GM20000 (cell line): ENCODE measurements at regions not wholly inside any gene's neighbourhood (a gene's known extent, or its start where the extent isn't known, plus 50 kb on each side); places are given as distances from the start of the nearest gene placed in this dataset.

Experiments
- DNase-seq: peaks from one replicate; pipeline ENCODE4 v3.0.0; 2012; ENCODE audit warnings: low spot score
- CTCF ChIP-seq: IDR thresholded peaks from 2 replicates; pipeline ENCODE4 v1.5.1; 2012; ENCODE audit warnings: mild to moderate bottlenecking, control low read depth; ENCODE audit errors: extremely low read depth, missing control alignments

- TF ChIP-seq CTCF = no peak
- no peak for DNase-seq
These were observed 169.0 kb downstream of the BUD13 start for GRCh38 chr11:116603728-116604323.

DNA sequence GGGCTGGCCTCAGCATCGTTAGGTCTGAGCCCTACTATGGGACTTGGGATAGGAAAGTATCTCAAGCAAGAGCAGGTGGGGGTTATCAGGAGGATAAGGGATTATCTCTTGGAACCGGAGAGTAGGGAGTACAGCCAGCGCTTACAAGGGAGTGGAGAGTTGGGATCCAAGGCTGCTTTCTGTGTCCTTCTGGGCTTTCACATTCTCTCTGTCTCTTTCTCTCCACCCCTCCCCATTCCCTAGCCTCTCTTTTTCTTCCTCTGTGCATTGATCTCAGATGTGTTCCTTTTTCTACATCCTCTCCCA lies 170.2 kb downstream of the BUD13 start:
- TF ChIP-seq CTCF = no peak
- DNase-seq = no peak

- TF ChIP-seq CTCF = no peak
- DNase-seq = no peak
These were observed 170.8 kb downstream of the BUD13 start for GRCh38 chr11:116601814-116602636.

DNA sequence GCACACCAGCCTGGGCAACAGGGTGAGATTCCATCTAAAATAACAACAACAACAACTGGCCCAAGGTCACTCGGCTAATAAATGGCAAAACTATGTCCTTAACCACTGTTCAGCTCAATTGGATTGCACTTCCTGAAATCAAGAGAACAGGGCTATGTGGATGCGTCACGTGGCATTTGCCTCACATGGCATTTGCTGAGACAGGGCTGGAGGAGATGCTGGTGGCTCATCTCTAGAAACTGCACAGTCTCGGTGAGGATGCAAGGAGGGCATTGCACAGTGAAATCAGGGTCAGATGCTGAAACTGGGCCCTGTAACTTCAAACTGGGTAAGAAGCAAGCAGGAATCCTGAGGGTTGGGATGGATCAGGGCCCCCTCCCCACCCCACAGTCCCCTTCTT lies 171.9 kb downstream of the BUD13 start:
- no peak for TF ChIP-seq CTCF
- DNase-seq = no peak

DNA sequence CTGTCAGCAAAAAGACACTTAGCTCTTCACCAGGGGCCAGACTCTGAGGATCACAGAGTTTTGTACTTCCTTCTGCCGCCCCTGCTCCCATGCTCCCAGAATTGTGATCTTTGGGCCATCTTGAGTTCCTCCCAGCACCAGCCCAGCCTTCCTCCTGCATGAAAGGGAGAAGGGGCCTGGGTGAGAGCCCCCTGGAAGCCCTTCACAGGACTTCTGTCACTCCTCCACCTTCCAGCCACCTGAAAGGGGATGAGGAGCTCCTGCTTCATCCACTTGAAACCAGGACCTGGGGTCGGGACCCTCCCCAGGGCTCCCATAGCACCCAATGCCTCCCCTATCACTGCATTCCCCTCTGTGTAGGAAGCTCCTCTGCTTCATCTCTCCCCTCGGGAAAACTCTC lies 174.2 kb downstream of the BUD13 start:
- DNase-seq = no peak
- no peak for TF ChIP-seq CTCF

GRCh38 chr11:116598036-116598435 lies 174.8 kb downstream of the BUD13 start:
- TF ChIP-seq CTCF = no peak
- DNase-seq = no peak

DNA sequence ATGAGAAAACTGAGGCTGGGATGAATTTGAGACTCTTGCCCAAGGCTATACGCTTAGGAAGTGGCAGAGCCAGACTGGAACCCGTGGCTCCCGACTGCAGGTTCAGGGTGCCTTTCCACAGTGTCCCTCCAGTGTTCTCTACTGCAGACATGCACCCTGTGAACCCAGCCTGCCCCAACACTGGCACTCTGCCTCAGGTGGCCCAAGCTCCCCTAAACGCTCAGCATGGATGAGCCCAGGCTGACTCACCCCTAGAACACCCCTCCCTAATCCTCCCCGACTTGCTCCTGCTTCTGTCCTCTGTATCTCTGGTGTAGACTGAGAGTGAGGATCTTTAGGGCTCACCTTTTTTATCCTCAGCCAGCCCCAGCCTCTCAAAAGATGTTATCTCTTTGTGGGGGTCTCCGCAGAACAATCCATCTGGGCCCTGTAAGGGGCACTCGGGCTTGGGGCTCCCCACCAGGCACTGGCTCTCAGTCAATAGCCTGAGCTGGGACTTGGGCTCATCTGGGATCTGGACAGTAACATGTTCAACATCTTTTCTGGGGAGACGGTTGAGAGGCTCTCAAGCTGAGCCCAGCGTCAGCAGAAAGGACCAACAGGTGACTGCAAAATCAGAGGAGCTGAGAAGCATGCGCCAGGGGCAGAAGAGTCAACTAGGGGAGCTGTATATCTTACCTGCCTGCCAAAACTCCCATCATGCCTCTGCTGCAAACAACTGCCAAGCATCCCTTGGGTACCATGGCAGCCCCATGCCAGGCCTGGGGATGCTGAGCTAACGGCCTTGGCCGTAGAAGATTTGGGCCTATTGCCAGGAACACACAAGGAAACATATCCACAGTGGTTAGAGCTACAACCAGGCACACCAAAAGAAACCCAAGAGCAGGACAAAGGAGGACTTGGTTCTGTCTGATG lies 176.2 kb downstream of the BUD13 start:
- no peak for DNase-seq
- no peak for TF ChIP-seq CTCF
